Trophoblast cell (in vitro differentiated cells and primary cell): ENCODE measurements at regions not wholly inside any gene's neighbourhood (a gene's known extent, or its start where the extent isn't known, plus 50 kb on each side); places are given as distances from the start of the nearest gene placed in this dataset.

Experiments used
- DNase-seq, 2 donors: peaks; one replicate each; pipeline ENCODE4 v3.0.0-alpha.2; 2016
- H2AFZ ChIP-seq: 2 replicates; pipeline ENCODE4 v1.6.1; 2013; ENCODE audit warnings: low read length, moderate library complexity, mild to moderate bottlenecking; ENCODE audit not compliant: insufficient read depth, poor library complexity
- H2AK5ac ChIP-seq: 2 replicates; pipeline ENCODE4 v1.6.1; 2013; ENCODE audit warnings: mild to moderate bottlenecking, low read length
- H2BK120ac ChIP-seq: 2 replicates; pipeline ENCODE4 v1.6.1; 2013; ENCODE audit warnings: low read length, mild to moderate bottlenecking, moderate library complexity; ENCODE audit not compliant: insufficient read depth, poor library complexity
- H2BK12ac ChIP-seq: 2 replicates; pipeline ENCODE4 v1.6.1; 2013; ENCODE audit warnings: mild to moderate bottlenecking, low read length, moderate library complexity
- H2BK5ac ChIP-seq: 2 replicates; pipeline ENCODE4 v1.6.1; 2013; ENCODE audit warnings: low read length, low read depth, moderate library complexity, mild to moderate bottlenecking; ENCODE audit not compliant: poor library complexity
- H3K14ac ChIP-seq: 2 replicates; pipeline ENCODE4 v1.6.1; 2013; ENCODE audit warnings: mild to moderate bottlenecking, low read length
- H3K18ac ChIP-seq: 2 replicates; pipeline ENCODE4 v1.6.1; 2013; ENCODE audit warnings: mild to moderate bottlenecking, low read length
- H3K23ac ChIP-seq: 2 replicates; pipeline ENCODE4 v1.6.1; 2013; ENCODE audit warnings: low read length
- H3K27ac ChIP-seq: 2 replicates; pipeline ENCODE4 v1.5.1; 2013; ENCODE audit warnings: low read depth, mild to moderate bottlenecking, inconsistent platforms, low read length, moderate library complexity
- H3K27me3 ChIP-seq: 2 replicates; pipeline ENCODE4 v1.6.1; 2013; ENCODE audit warnings: inconsistent platforms, mild to moderate bottlenecking, low read length, moderate library complexity; ENCODE audit not compliant: insufficient read depth
- H3K36me3 ChIP-seq, 2 experiments: 1 replicate in 1 of 2; 2 replicates in 1 of 2; pipeline ENCODE4 v1.6.1; 2013; ENCODE audit warnings: low read length in 2 of 2, mild to moderate bottlenecking in 2 of 2, moderate library complexity in 1 of 2; ENCODE audit not compliant: insufficient read depth in 2 of 2, control insufficient read depth in 1 of 2
- H3K4ac ChIP-seq: 2 replicates; pipeline ENCODE4 v1.6.1; 2013; ENCODE audit warnings: low read depth, mild to moderate bottlenecking, low read length, moderate library complexity
- H3K4me1 ChIP-seq, 2 experiments: 1 replicate in 1 of 2; 2 replicates in 1 of 2; pipeline ENCODE4 v1.6.1; 2013; ENCODE audit warnings: low read length in 2 of 2, mild to moderate bottlenecking in 2 of 2, moderate library complexity in 1 of 2; ENCODE audit not compliant: insufficient read depth in 2 of 2, control insufficient read depth in 1 of 2
- H3K4me2 ChIP-seq: 2 replicates; pipeline ENCODE4 v1.6.1; 2013; ENCODE audit warnings: inconsistent platforms, mild to moderate bottlenecking, low read length, moderate library complexity
- H3K4me3 ChIP-seq: 2 replicates; pipeline ENCODE4 v1.5.1; 2013; ENCODE audit warnings: mild to moderate bottlenecking, low read depth, low read length, inconsistent platforms
- H3K79me1 ChIP-seq: one replicate; pipeline ENCODE4 v1.6.1; 2013; ENCODE audit warnings: low read length
- H3K79me2 ChIP-seq: 2 replicates; pipeline ENCODE4 v1.6.1; 2013; ENCODE audit warnings: low read length, mild to moderate bottlenecking; ENCODE audit not compliant: control insufficient read depth, insufficient read depth, poor library complexity
- H3K9ac ChIP-seq: 2 replicates; pipeline ENCODE4 v1.6.1; 2013; ENCODE audit warnings: mild to moderate bottlenecking, low read length
- H3K9me3 ChIP-seq: 2 replicates; pipeline ENCODE4 v1.6.1; 2013; ENCODE audit warnings: low read depth, mild to moderate bottlenecking, control low read depth, inconsistent platforms, low read length; ENCODE audit not compliant: insufficient read depth
- H4K12ac ChIP-seq: 2 replicates; pipeline ENCODE4 v1.6.1; 2013; ENCODE audit warnings: low read depth, mild to moderate bottlenecking, low read length, moderate library complexity
- H4K8ac ChIP-seq: 2 replicates; pipeline ENCODE4 v1.6.1; 2013; ENCODE audit warnings: low read depth, mild to moderate bottlenecking, low read length, moderate library complexity
- H4K91ac ChIP-seq: one replicate; pipeline ENCODE4 v1.6.1; 2013; ENCODE audit warnings: low read depth, mild to moderate bottlenecking, low read length, moderate library complexity
- WGBS: extraction: QIAGEN DNeasy Blood & Tissue Kit; methylation state at CpG from one replicate; pipeline ENCODE4 v1.1.7; 2013; ENCODE audit warnings: missing lambda C conversion rate; ENCODE audit not compliant: insufficient read length, insufficient coverage; ENCODE audit errors: extremely low coverage; 5-methylcytosine and 5-hydroxymethylcytosine counted together

GRCh38 chr1:238546118-238546517 is 655.4 kb upstream of the ZP4 start:
- Histone ChIP-seq H3K9me3 (peaks cover 3% of the 10 kb centered on the region), H3K79me2 (no peaks in the 10 kb centered on the region), H4K12ac (no peak overlapping the region), H3K4me1 (no peaks in the 10 kb centered on the region), H3K18ac (no peak overlapping the region), H3K4me3 (no peak overlapping the region), H3K36me3 (no peaks in the 10 kb centered on the region), H2AFZ (no peak overlapping the region), H3K4ac (no peak overlapping the region), H3K4me2 (no peak overlapping the region), H3K9ac (no peak overlapping the region), H3K14ac (no peak overlapping the region), H3K23ac (no peak overlapping the region), H3K27ac (no peak overlapping the region), H2AK5ac (no peak overlapping the region), H2BK5ac (no peak overlapping the region), H3K27me3 (no peaks in the 10 kb centered on the region), H2BK12ac (no peak overlapping the region), H3K79me1 (no peaks in the 10 kb centered on the region), H4K8ac (no peak overlapping the region), H2BK120ac (no peak overlapping the region), H4K91ac (no peak overlapping the region)
- no peak for DNase-seq
- WGBS: no CpG with 5 or more reads among the region's 2 CpGs

- Histone ChIP-seq H3K4me3 (no peak overlapping the region), H3K23ac (no peak overlapping the region), H2BK12ac (no peak overlapping the region), H3K4me1 (no peaks in the 10 kb centered on the region), H3K4ac (no peak overlapping the region), H2AK5ac (no peak overlapping the region), H3K9me3 (no peaks in the 10 kb centered on the region), H3K27me3 (no peaks in the 10 kb centered on the region), H3K27ac (no peak overlapping the region), H3K79me2 (no peaks in the 10 kb centered on the region), H4K91ac (no peak overlapping the region), H3K36me3 (no peaks in the 10 kb centered on the region), H3K14ac (no peak overlapping the region), H2AFZ (no peak overlapping the region), H3K79me1 (no peaks in the 10 kb centered on the region), H4K8ac (no peak overlapping the region), H3K18ac (no peak overlapping the region), H3K4me2 (no peak overlapping the region), H3K9ac (no peak overlapping the region), H2BK5ac (no peak overlapping the region), H2BK120ac (no peak overlapping the region), H4K12ac (no peak overlapping the region)
- DNase-seq: no peak
- WGBS: no CpG with 5 or more reads among the region's 3 CpGs
These were observed 646.9 kb upstream of the ZP4 start for GRCh38 chr1:238537641-238538040.

GRCh38 chr1:238530209-238530851 is 639.6 kb upstream of the ZP4 start:
- DNase-seq: no peak
- Histone ChIP-seq H3K4me2 (no peak overlapping the region), H2AK5ac (no peak overlapping the region), H3K27ac (no peak overlapping the region), H3K14ac (no peak overlapping the region), H2BK12ac (no peak overlapping the region), H3K36me3 (no peaks in the 10 kb centered on the region), H3K79me2 (no peaks in the 10 kb centered on the region), H3K18ac (no peak overlapping the region), H3K79me1 (no peaks in the 10 kb centered on the region), H3K4me3 (no peak overlapping the region), H3K23ac (no peak overlapping the region), H2AFZ (no peak overlapping the region), H3K27me3 (no peaks in the 10 kb centered on the region), H3K9me3 (peaks cover 6% of the 10 kb centered on the region), H2BK5ac (no peak overlapping the region), H4K8ac (no peak overlapping the region), H4K91ac (no peak overlapping the region), H4K12ac (no peak overlapping the region), H2BK120ac (no peak overlapping the region), H3K4ac (no peak overlapping the region), H3K9ac (no peak overlapping the region), H3K4me1 (no peaks in the 10 kb centered on the region)
- no CpG with 5 or more reads among the region's 13 CpGs for WGBS

GRCh38 chr1:238517711-238518110 is 627.0 kb upstream of the ZP4 start:
- H3K4me1 ChIP-seq: no peaks in the 10 kb centered on the region
- no peaks in the 10 kb centered on the region for H3K27me3 ChIP-seq
- no peak overlapping the region for H2AK5ac ChIP-seq
- no peak for DNase-seq
- no peak overlapping the region for H3K14ac ChIP-seq
- H4K91ac ChIP-seq: no peak overlapping the region
- no peaks in the 10 kb centered on the region for H3K36me3 ChIP-seq
- WGBS: no CpG with 5 or more reads among the region's 4 CpGs
- H2BK120ac ChIP-seq: no peak overlapping the region
- no peak overlapping the region for H2BK5ac ChIP-seq
- H3K79me2 ChIP-seq: no peaks in the 10 kb centered on the region
- no peak overlapping the region for H3K18ac ChIP-seq
- no peak overlapping the region for H3K4me2 ChIP-seq
- H4K8ac ChIP-seq: no peak overlapping the region
- no peak overlapping the region for H3K4ac ChIP-seq
- no peak overlapping the region for H3K27ac ChIP-seq
- no peak overlapping the region for H4K12ac ChIP-seq
- H3K4me3 ChIP-seq: no peak overlapping the region
- no peak overlapping the region for H3K23ac ChIP-seq
- H2BK12ac ChIP-seq: no peak overlapping the region
- no peaks in the 10 kb centered on the region for H3K9me3 ChIP-seq
- H3K79me1 ChIP-seq: no peaks in the 10 kb centered on the region
- H2AFZ ChIP-seq: no peak overlapping the region
- no peak overlapping the region for H3K9ac ChIP-seq
